GM21381 (cell line): ENCODE measurements at regions not wholly inside any gene's neighbourhood (a gene's known extent, or its start where the extent isn't known, plus 50 kb on each side); places are given as distances from the start of the nearest gene placed in this dataset.

Experiments used
- ATAC-seq: cut with Tn5 transposase; IDR thresholded peaks from one replicate; pipeline ENCODE4 v1.9.1; 2021; ENCODE audit warnings: mild to moderate bottlenecking, moderate library complexity; ENCODE audit not compliant: unreplicated experiment

- no peak for ATAC-seq
Measured at GRCh38 chr6:71114986-71115385, 158.1 kb upstream of the B3GAT2 start.

- no peak for ATAC-seq
Measured at GRCh38 chr6:71119560-71119959, 162.7 kb upstream of the B3GAT2 start.

GRCh38 chr6:71123051-71123450, 165.6 kb upstream of the OGFRL1 start:
- ATAC-seq: no peak

- no peak for ATAC-seq
Measured at GRCh38 chr6:71124340-71124739, 164.3 kb upstream of the OGFRL1 start.

GRCh38 chr6:71125216-71125615, 163.4 kb upstream of the OGFRL1 start:
- ATAC-seq: no peak

GRCh38 chr6:71126506-71126905, 162.1 kb upstream of the OGFRL1 start:
- ATAC-seq: no peak

GRCh38 chr6:71127374-71127773, 161.2 kb upstream of the OGFRL1 start:
- ATAC-seq: no peak

GRCh38 chr6:71130277-71130676, 158.3 kb upstream of the OGFRL1 start:
- ATAC-seq: no peak

- ATAC-seq: no peak
Measured at GRCh38 chr6:71134929-71135642, 153.5 kb upstream of the OGFRL1 start.

- ATAC-seq: no peak
Measured at GRCh38 chr6:71137973-71138372, 150.6 kb upstream of the OGFRL1 start.

- no peak for ATAC-seq
Measured at GRCh38 chr6:71138376-71138775, 150.2 kb upstream of the OGFRL1 start.

GRCh38 chr6:71139249-71139648, 149.4 kb upstream of the OGFRL1 start:
- ATAC-seq: no peak

- no peak for ATAC-seq
Measured at GRCh38 chr6:71153755-71154325, 134.8 kb upstream of the OGFRL1 start.

GRCh38 chr6:71157345-71157744, 131.3 kb upstream of the OGFRL1 start:
- no peak for ATAC-seq

GRCh38 chr6:71164890-71165289, 123.7 kb upstream of the OGFRL1 start:
- ATAC-seq: no peak

GRCh38 chr6:71168233-71168765, 120.3 kb upstream of the OGFRL1 start:
- ATAC-seq: no peak

GRCh38 chr6:71171497-71172070, 117.0 kb upstream of the OGFRL1 start:
- no peak for ATAC-seq

- ATAC-seq: no peak
Measured at GRCh38 chr6:71179249-71179885, 109.2 kb upstream of the OGFRL1 start.

- no peak for ATAC-seq
Measured at GRCh38 chr6:71181565-71181964, 107.0 kb upstream of the OGFRL1 start.

- ATAC-seq: no peak
Measured at GRCh38 chr6:71187141-71187540, 101.5 kb upstream of the OGFRL1 start.

GRCh38 chr6:71190809-71191208, 97.8 kb upstream of the OGFRL1 start:
- ATAC-seq: no peak

GRCh38 chr6:71194724-71195123, 93.9 kb upstream of the OGFRL1 start:
- ATAC-seq: no peak
